ENCODE measurements at regions not wholly inside any gene's neighbourhood (a gene's known extent, or its start where the extent isn't known, plus 50 kb on each side); places are given as distances from the start of the nearest gene placed in this dataset.

GRCh38 chr3:184480831-184481230 lies 80.8 kb upstream of the EPHB3 start:
- H3K36me3 ChIP-seq (ENCODE audit: insufficient read depth, low read length) = no peaks in the 10 kb centered on the region
- no peak overlapping the region for H3K27ac ChIP-seq (ENCODE audit: low read depth, low read length)
- no peaks in the 10 kb centered on the region for H3K36me3 Mint-ChIP-seq (ENCODE audit: low read depth, unreplicated experiment)
- H2AFZ ChIP-seq (ENCODE audit: low read depth, low read length) = no peak overlapping the region
- no peak overlapping the region for H3K27ac Mint-ChIP-seq (ENCODE audit: unreplicated experiment)
- FAIRE-seq (no peak), DNase-seq (ENCODE audit: low read depth) (no peak)
- no peaks in the 10 kb centered on the region for H3K79me2 ChIP-seq (ENCODE audit: insufficient read depth, low read length)
- peaks cover 15% of the 10 kb centered on the region for H3K27me3 Mint-ChIP-seq (ENCODE audit: low read depth, unreplicated experiment)
- H3K9me3 Mint-ChIP-seq (ENCODE audit: unreplicated experiment) = peaks cover 1% of the 10 kb centered on the region
- no peaks in the 10 kb centered on the region for H3K9me3 ChIP-seq (ENCODE audit: insufficient read depth, low read depth, low read length)
- H4K20me1 ChIP-seq (ENCODE audit: insufficient read depth, low read length) = no peaks in the 10 kb centered on the region
- no peaks in the 10 kb centered on the region for H3K4me1 ChIP-seq (ENCODE audit: insufficient read depth, low read length)
- TF ChIP-seq CTCF (IDR thresholded peaks at IDR 0.05; ENCODE audit: insufficient read depth, low read depth, low read length) (no peak), EZH2 (IDR thresholded peaks at IDR 0.05; ENCODE audit: insufficient read depth, low read length) (no peak)
- H3K4me2 ChIP-seq (ENCODE audit: low read length) = no peak overlapping the region
- no peak overlapping the region for H3K4me3 ChIP-seq (ENCODE audit: insufficient read depth, low read depth, low read length)
- no peak overlapping the region for H3K9ac ChIP-seq (ENCODE audit: low read length)
- H3K4me3 Mint-ChIP-seq (ENCODE audit: unreplicated experiment) = no peak overlapping the region
- H3K4me1 Mint-ChIP-seq (ENCODE audit: low read depth, unreplicated experiment) = peaks cover 6% of the 10 kb centered on the region
- H3K27me3 ChIP-seq (ENCODE audit: insufficient read depth, low read length) = peaks cover 17% of the 10 kb centered on the region

- FAIRE-seq (no peak), DNase-seq (ENCODE audit: low read depth) (no peak)
- Histone ChIP-seq H3K36me3 (ENCODE audit: insufficient read depth, low read length) (no peaks in the 10 kb centered on the region), H3K9ac (ENCODE audit: low read length) (no peak overlapping the region), H3K4me2 (ENCODE audit: low read length) (no peak overlapping the region), H3K4me1 (ENCODE audit: insufficient read depth, low read length) (no peaks in the 10 kb centered on the region), H3K4me3 (ENCODE audit: insufficient read depth, low read depth, low read length) (no peak overlapping the region), H2AFZ (ENCODE audit: low read depth, low read length) (no peak overlapping the region), H3K9me3 (ENCODE audit: insufficient read depth, low read depth, low read length) (no peaks in the 10 kb centered on the region), H3K27ac (ENCODE audit: low read depth, low read length) (no peak overlapping the region), H4K20me1 (ENCODE audit: insufficient read depth, low read length) (no peaks in the 10 kb centered on the region), H3K27me3 (ENCODE audit: insufficient read depth, low read length) (peaks cover 17% of the 10 kb centered on the region), H3K79me2 (ENCODE audit: insufficient read depth, low read length) (no peaks in the 10 kb centered on the region)
- H3K27ac Mint-ChIP-seq (ENCODE audit: unreplicated experiment) = no peak overlapping the region
- no peaks in the 10 kb centered on the region for H3K36me3 Mint-ChIP-seq (ENCODE audit: low read depth, unreplicated experiment)
- peaks cover 1% of the 10 kb centered on the region for H3K9me3 Mint-ChIP-seq (ENCODE audit: unreplicated experiment)
- H3K4me3 Mint-ChIP-seq (ENCODE audit: unreplicated experiment) = no peak overlapping the region
- H3K4me1 Mint-ChIP-seq (ENCODE audit: low read depth, unreplicated experiment) = peaks cover 6% of the 10 kb centered on the region
- no peak for TF ChIP-seq EZH2 (IDR thresholded peaks at IDR 0.05; ENCODE audit: insufficient read depth, low read length)
- TF ChIP-seq CTCF (IDR thresholded peaks at IDR 0.05; ENCODE audit: insufficient read depth, low read depth, low read length) = no peak
- H3K27me3 Mint-ChIP-seq (ENCODE audit: low read depth, unreplicated experiment) = peaks cover 15% of the 10 kb centered on the region
These were observed 79.5 kb upstream of the EPHB3 start for GRCh38 chr3:184481984-184482671.

- H3K9ac ChIP-seq (ENCODE audit: low read length) = no peak overlapping the region
- no peak overlapping the region for H3K27ac ChIP-seq (ENCODE audit: low read depth, low read length)
- no peaks in the 10 kb centered on the region for H4K20me1 ChIP-seq (ENCODE audit: insufficient read depth, low read length)
- Mint-ChIP-seq H3K4me1 (ENCODE audit: low read depth, unreplicated experiment) (no peaks in the 10 kb centered on the region), H3K27ac (ENCODE audit: unreplicated experiment) (no peak overlapping the region), H3K4me3 (ENCODE audit: unreplicated experiment) (no peak overlapping the region), H3K36me3 (ENCODE audit: low read depth, unreplicated experiment) (no peaks in the 10 kb centered on the region), H3K27me3 (ENCODE audit: low read depth, unreplicated experiment) (peaks cover 42% of the 10 kb centered on the region), H3K9me3 (ENCODE audit: unreplicated experiment) (peaks cover 4% of the 10 kb centered on the region)
- no peaks in the 10 kb centered on the region for H3K9me3 ChIP-seq (ENCODE audit: insufficient read depth, low read depth, low read length)
- H2AFZ ChIP-seq (ENCODE audit: low read depth, low read length) = no peak overlapping the region
- no peaks in the 10 kb centered on the region for H3K4me1 ChIP-seq (ENCODE audit: insufficient read depth, low read length)
- no peak overlapping the region for H3K4me3 ChIP-seq (ENCODE audit: insufficient read depth, low read depth, low read length)
- TF ChIP-seq EZH2 (IDR thresholded peaks at IDR 0.05; ENCODE audit: insufficient read depth, low read length) (no peak), CTCF (IDR thresholded peaks at IDR 0.05; ENCODE audit: insufficient read depth, low read depth, low read length) (no peak)
- no peak overlapping the region for H3K4me2 ChIP-seq (ENCODE audit: low read length)
- H3K79me2 ChIP-seq (ENCODE audit: insufficient read depth, low read length) = no peaks in the 10 kb centered on the region
- no peak for DNase-seq (ENCODE audit: low read depth)
- no peaks in the 10 kb centered on the region for H3K36me3 ChIP-seq (ENCODE audit: insufficient read depth, low read length)
- peaks cover 43% of the 10 kb centered on the region for H3K27me3 ChIP-seq (ENCODE audit: insufficient read depth, low read length)
- no peak for FAIRE-seq
These were observed 76.3 kb upstream of the EPHB3 start for GRCh38 chr3:184485241-184485640.
